ENCODE measurements at regions not wholly inside any gene's neighbourhood (a gene's known extent, or its start where the extent isn't known, plus 50 kb on each side); places are given as distances from the start of the nearest gene placed in this dataset.

- Mint-ChIP-seq H3K27ac (no peak overlapping the region), H3K27me3 (ENCODE audit: low read depth in 3 of 3) (peaks cover 0 to 4% (median 0%) of the 10 kb centered on the region in 3 donors), H3K4me3 (no peak overlapping the region), H3K4me1 (no peaks in the 10 kb centered on the region), H3K9me3 (peaks cover 0 to 5% (median 0%) of the 10 kb centered on the region in 7 donors), H3K36me3 (no peaks in the 10 kb centered on the region)
- Histone ChIP-seq H3K36me3 (replicated peaks in 1 of 2; ENCODE audit: control insufficient read depth in 1 of 2, insufficient read depth in 2 of 2, low read length in 2 of 2) (no peaks in the 10 kb centered on the region), H3K27ac (ENCODE audit: low read depth in 1 of 2, low read length in 2 of 2) (no peak overlapping the region), H3K4me2 (replicated peaks; ENCODE audit: extremely low read depth, low read length, poor library complexity, severe bottlenecking) (no peak overlapping the region), H4K20me1 (ENCODE audit: insufficient read depth, low read length) (no peaks in the 10 kb centered on the region), H3K9me3 (replicated peaks in 1 of 2; ENCODE audit: control insufficient read depth in 1 of 2, insufficient read depth in 1 of 2, low read length in 2 of 2) (no peaks in the 10 kb centered on the region), H3K79me2 (ENCODE audit: insufficient read depth, low read length) (no peaks in the 10 kb centered on the region), H2AFZ (ENCODE audit: insufficient read depth, low read depth, low read length, poor library complexity, severe bottlenecking) (no peak overlapping the region), H3K9ac (ENCODE audit: insufficient read depth, low read length, poor library complexity, severe bottlenecking) (no peak overlapping the region), H3K27me3 (ENCODE audit: control insufficient read depth in 2 of 2, insufficient read depth in 2 of 2, low read length in 2 of 2) (no peaks in the 10 kb centered on the region), H3K4me1 (ENCODE audit: control insufficient read depth in 1 of 2, insufficient read depth in 2 of 2, low read length in 2 of 2) (no peaks in the 10 kb centered on the region), H3K4me3 (replicated peaks in 1 of 3; ENCODE audit: low read depth in 2 of 3, low read length in 3 of 3) (no peak overlapping the region)
- intact Hi-C loops (cut with micrococcal nuclease), result no loop called here
- DNase-seq, result no peak
- TF ChIP-seq CTCF (IDR thresholded peaks at IDR 0.05), result no peak
- WGBS (ENCODE audit: insufficient coverage), result 76% methylated on average over 2 of the region's 4 CpGs
Observed at GRCh38 chr4:24003926-24004325, 114.1 kb upstream of the PPARGC1A start.

GRCh38 chr4:24003496-24003895 lies 113.6 kb upstream of the PPARGC1A start:
- intact Hi-C loops (cut with micrococcal nuclease), result no loop called here
- Histone ChIP-seq H3K9ac (ENCODE audit: insufficient read depth, low read length, poor library complexity, severe bottlenecking) (no peak overlapping the region), H3K4me3 (replicated peaks in 1 of 3; ENCODE audit: low read depth in 2 of 3, low read length in 3 of 3) (no peak overlapping the region), H4K20me1 (ENCODE audit: insufficient read depth, low read length) (no peaks in the 10 kb centered on the region), H2AFZ (ENCODE audit: insufficient read depth, low read depth, low read length, poor library complexity, severe bottlenecking) (no peak overlapping the region), H3K27ac (ENCODE audit: low read depth in 1 of 2, low read length in 2 of 2) (no peak overlapping the region), H3K4me2 (replicated peaks; ENCODE audit: extremely low read depth, low read length, poor library complexity, severe bottlenecking) (no peak overlapping the region), H3K4me1 (ENCODE audit: control insufficient read depth in 1 of 2, insufficient read depth in 2 of 2, low read length in 2 of 2) (no peaks in the 10 kb centered on the region), H3K9me3 (replicated peaks in 1 of 2; ENCODE audit: control insufficient read depth in 1 of 2, insufficient read depth in 1 of 2, low read length in 2 of 2) (no peaks in the 10 kb centered on the region), H3K36me3 (replicated peaks in 1 of 2; ENCODE audit: control insufficient read depth in 1 of 2, insufficient read depth in 2 of 2, low read length in 2 of 2) (no peaks in the 10 kb centered on the region), H3K79me2 (ENCODE audit: insufficient read depth, low read length) (no peaks in the 10 kb centered on the region), H3K27me3 (ENCODE audit: control insufficient read depth in 2 of 2, insufficient read depth in 2 of 2, low read length in 2 of 2) (no peaks in the 10 kb centered on the region)
- H3K4me1 Mint-ChIP-seq, result no peaks in the 10 kb centered on the region
- H3K36me3 Mint-ChIP-seq, result no peaks in the 10 kb centered on the region
- peaks cover 0 to 5% (median 0%) of the 10 kb centered on the region in 7 donors for H3K9me3 Mint-ChIP-seq
- TF ChIP-seq CTCF (IDR thresholded peaks at IDR 0.05), result no peak
- H3K27me3 Mint-ChIP-seq (ENCODE audit: low read depth in 3 of 3), result peaks cover 0 to 2% (median 0%) of the 10 kb centered on the region in 3 donors
- H3K27ac Mint-ChIP-seq, result no peak overlapping the region
- H3K4me3 Mint-ChIP-seq, result no peak overlapping the region
- WGBS (ENCODE audit: insufficient coverage), result 73% methylated on average over 1 of the region's 3 CpGs
- DNase-seq, result no peak

All from CD14-positive monocyte (primary cell).